GM19468 (cell line): ENCODE measurements at regions not wholly inside any gene's neighbourhood (a gene's known extent, or its start where the extent isn't known, plus 50 kb on each side); places are given as distances from the start of the nearest gene placed in this dataset.
"Not testable (repeated sequence)": the region's sequence is repeated elsewhere in the genome, so short reads cannot be mapped to it uniquely, and the experiment has no call there.

Source experiments
- ATAC-seq: cut with Tn5 transposase; IDR thresholded peaks from one replicate; pipeline ENCODE4 v1.9.1; 2021; ENCODE audit warnings: mild to moderate bottlenecking, moderate library complexity, moderate number of reproducible peaks; ENCODE audit not compliant: unreplicated experiment; ENCODE audit errors: extremely low read depth

GRCh38 chr5:102154791-102155605, 141.1 kb downstream of the SLCO4C1 start:
- ATAC-seq, result not testable (repeated sequence)

DNA sequence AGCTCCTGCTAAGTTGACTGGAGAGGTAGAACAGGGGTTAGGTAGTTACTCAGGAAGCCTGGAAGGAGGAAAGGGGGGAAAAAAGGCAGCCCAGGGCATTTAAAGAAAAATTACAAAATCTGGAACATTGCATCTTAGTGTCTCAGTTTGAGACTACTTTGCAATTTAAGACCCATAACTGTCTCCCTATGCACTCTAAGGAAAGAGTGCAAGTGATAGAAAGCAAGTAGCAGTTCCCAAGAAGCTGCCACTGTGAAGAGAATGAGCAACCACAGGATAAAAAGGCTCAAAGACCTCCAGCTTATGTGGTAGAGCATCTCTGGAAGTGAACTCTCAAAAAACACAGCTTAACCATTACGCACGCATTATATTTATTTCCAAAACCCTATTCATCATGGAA, 141.8 kb downstream of the SLCO4C1 start:
- ATAC-seq, result no peak

GRCh38 chr5:102153003-102153759, 142.9 kb downstream of the SLCO4C1 start:
- ATAC-seq, result peak; percentile 69

GRCh38 chr5:102139029-102139428, 157.1 kb downstream of the SLCO4C1 start:
- ATAC-seq, result no peak

DNA sequence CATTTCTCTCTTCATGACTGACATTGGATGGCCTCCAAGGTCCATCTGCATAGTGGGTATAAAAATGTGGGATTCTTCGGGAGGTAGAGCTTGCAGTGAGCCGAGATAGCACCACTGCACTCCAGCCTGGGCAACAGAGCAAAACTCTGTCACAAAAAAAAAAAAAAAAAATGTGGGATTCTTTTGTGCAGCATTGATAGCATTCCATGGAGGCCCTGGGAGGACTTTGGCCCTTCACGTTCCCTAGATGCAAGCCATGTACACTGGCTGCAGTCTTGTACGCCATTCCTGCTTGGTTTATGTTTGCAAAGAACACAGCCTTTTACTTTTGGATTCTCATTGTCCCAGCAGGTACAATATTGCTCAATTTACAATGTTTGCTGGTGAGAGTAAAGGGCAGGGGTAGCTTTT, 157.8 kb downstream of the SLCO4C1 start:
- ATAC-seq, result no peak

DNA sequence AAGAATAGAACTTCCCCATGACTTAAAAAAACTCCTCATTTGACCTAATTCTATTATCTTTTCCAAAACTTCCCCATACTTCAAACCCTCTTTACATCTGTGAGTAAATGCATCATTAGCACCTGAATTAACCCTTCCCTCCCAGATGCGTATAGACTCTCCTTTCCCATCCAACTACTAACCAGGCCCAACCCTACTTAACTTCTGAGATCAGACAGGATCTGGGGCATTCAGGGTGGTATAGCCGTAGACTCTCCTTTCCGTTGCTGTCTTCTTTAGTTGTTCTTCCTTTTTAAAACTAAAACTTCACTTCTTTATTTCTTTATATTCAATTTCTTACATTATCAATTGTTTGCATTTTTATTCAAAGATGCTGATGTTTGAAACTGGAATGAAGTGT, 165.2 kb downstream of the SLCO4C1 start:
- no peak for ATAC-seq

- no peak for ATAC-seq
Observed at GRCh38 chr5:102130386-102130785, 165.7 kb downstream of the SLCO4C1 start.

DNA sequence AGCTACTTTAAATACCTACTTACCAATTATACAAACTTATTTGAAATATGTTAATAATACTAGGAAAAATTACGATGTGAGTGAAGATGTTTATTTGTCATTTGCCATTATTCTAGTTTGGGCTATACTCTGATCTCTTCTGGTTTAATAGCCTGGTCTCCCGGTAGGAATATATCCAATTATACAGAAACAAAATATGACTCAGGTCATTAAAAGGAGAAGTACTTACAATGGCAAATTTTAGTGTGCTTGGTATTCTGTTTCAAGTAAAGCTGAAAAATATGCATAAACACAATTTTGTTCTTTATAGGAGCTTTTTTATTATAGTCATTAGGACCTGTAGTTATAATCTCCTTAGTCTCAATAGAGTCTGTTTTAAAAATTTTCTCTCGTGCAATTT, 176.8 kb downstream of the SLCO4C1 start:
- no peak for ATAC-seq

GRCh38 chr5:102115736-102116135, 180.3 kb downstream of the SLCO4C1 start:
- no peak for ATAC-seq

DNA sequence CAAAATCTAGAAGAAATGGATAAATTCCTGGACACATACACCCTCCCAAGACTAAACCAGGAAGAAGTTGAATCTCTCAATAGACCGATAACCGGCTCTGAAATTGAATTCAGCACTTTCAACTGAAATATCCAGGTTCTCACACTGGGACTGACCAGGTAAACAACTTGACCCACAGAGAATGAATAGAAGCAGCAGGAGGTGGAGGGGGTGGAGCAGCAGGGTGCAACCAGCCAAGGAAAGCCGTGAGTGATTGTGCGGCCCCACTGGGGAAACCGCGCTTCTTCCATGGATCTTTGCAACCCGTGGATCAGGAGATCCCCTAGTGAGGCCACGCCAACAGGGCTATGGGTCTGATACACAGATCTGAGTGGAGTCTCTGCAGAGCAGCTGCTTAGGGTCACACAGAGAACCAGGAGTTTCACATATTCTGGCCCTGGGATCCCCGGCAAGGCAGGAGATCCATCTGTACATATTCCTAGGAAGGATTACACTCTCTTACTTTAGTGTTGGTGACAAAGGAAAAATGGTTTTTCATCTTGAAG, 181.5 kb downstream of the SLCO4C1 start:
- ATAC-seq, result no peak

GRCh38 chr5:102107865-102108264, 188.2 kb downstream of the SLCO4C1 start:
- ATAC-seq, result no peak

DNA sequence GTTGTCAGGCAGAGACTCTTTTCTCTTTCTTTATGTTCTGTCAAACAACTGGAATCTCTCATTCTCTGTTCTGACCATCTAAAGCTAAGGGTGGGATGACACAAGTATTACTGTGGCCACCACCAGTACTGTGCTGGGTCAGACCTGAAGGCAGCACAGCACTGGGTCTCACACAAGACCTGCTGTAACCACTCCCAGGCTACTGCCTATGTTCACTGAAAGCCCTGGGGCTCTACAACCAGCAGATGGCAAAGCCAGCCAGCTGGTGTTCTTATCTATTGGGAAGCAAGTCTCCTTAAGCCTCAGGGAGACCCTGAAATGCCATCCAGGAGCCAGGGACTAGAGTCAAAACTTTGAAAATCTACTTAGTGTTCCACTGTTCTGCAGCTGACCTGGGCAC, 189.5 kb downstream of the SLCO4C1 start:
- no peak for ATAC-seq

DNA sequence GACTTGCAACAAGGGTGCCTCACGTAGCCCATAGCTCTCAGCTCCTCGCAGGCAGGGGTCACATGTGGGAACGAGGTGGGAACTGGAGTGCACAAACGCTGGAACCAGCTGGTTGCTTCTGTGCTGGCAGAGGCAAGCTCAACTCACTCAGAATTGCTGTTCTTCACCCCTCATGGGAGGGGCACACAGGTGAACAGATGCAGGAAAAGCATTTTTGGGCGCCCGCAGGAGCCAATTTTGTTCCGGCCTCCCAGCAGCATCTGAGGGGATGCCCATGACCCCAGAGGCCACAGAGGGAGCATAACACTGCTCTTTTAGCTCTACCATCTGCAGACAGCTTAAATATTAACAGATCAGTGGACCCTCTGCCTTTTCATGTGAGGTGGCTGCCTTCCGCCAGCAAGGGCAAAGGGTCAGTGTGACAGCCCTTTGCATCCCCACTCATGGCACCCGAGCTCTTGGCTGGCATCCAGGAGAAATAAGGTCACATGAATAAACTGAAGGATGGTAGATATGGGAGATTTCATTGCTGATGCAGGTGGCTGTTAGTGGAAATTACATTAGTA, 196.2 kb downstream of the SLCO4C1 start:
- no peak for ATAC-seq

- ATAC-seq, result not testable (repeated sequence)
Observed at GRCh38 chr5:102099083-102099482, 197.0 kb downstream of the SLCO4C1 start.

- not testable (repeated sequence) for ATAC-seq
Observed at GRCh38 chr5:102098606-102099005, 197.5 kb downstream of the SLCO4C1 start.

DNA sequence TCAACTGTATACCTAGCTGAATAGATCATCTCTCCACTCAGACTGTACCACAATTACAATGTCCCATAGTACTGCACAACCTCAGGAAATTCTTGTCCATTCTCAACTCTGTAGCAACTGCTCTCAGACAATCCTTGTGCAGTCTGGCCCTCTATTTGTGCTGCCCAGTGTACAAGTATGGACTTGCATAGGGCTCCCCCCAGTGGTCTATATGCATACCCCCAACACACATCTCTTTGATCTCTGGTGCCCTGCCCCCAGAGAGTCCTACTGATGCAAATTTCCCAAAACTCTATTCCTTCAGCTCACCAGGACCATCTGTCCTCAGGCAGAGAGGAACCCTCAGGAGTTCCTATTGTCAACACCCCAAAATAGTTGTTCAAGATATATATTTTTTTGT, 205.3 kb downstream of the SLCO4C1 start:
- no peak for ATAC-seq

- ATAC-seq, result no peak
Observed at GRCh38 chr5:102089883-102090282, 206.2 kb downstream of the SLCO4C1 start.

GRCh38 chr5:102087906-102088305, 208.2 kb downstream of the SLCO4C1 start:
- ATAC-seq, result no peak

DNA sequence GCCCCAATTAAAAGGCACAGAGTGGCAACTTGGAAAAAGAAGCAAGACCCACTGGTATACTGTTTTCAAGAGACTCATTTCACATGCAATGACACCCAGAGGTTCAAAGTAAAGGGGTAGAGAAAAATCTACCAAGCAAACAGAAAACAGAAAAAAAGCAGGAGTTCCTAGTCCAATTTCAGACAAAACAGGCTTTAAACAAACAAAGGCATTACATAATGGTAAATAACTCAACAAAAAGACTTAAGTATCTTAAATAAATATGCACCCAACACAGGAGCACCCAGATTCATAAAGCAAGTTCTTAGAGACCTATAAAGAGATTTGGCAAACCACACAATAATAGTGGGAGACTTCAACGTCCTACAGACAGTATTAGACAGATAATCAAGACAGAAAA, 215.8 kb downstream of the SLCO4C1 start:
- ATAC-seq, result no peak

DNA sequence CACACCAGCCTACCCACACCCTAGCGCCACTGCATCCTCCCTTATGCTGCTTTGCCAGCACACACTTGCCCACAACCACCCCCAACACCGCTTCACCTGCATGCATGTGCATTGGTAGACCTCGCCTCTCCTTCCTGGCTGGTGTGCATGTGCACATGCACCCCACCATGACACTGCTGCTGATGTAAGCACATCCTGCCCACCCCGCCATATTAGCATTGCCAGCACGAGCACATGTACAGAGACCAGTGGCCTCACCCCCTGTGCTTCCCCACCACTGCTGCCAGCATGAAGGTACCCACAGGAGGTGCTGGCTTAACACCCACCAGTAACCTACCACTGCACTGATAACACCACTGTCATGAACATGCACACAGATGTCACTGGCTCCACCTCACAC, 218.2 kb downstream of the SLCO4C1 start:
- ATAC-seq, result no peak

GRCh38 chr5:102069974-102070373, 226.1 kb downstream of the SLCO4C1 start:
- ATAC-seq, result no peak
